Erythroblast (primary cell): ENCODE measurements at regions not wholly inside any gene's neighbourhood (a gene's known extent, or its start where the extent isn't known, plus 50 kb on each side); places are given as distances from the start of the nearest gene placed in this dataset.
"Not testable (repeated sequence)": the region's sequence is repeated elsewhere in the genome, so short reads cannot be mapped to it uniquely, and the experiment has no call there.

Experiments
- DNase-seq, 2 experiments: peaks; one replicate each; lab custom pipeline; 2025; lab: John Stamatoyannopoulos, UW
- GATA1 ChIP-seq: IDR thresholded peaks from 2 replicates; pipeline ENCODE4 v1.6.1; 2011; ENCODE audit warnings: low read depth, mild to moderate bottlenecking, control low read depth, low read length, moderate library complexity
- POLR2A ChIP-seq: IDR thresholded peaks from 2 replicates; pipeline ENCODE4 v1.6.1; 2011; ENCODE audit warnings: mild to moderate bottlenecking, low read length

DNA sequence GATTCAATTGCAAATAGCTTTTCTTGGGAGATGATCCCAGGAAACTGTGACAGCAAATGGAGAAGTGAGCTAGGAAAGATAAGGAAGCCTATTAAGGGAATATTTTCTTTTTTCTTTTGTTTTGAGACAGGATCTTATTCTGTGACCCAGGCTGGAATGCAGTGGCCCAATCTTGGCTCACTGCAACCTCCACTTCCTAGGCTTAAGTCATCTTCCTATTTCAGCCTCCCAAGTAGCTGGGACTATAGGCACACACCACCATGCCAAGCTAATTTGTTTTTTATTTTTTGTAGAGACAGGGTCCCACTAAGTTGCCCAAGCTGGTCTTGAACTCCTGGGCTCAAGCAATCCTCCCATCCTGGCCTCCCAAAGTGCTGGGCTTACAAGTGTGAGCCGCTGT, 433.7 kb downstream of the RPS6KC1 start:
- TF ChIP-seq POLR2A (no peak), GATA1 (no peak)
- DNase-seq, result no peak

DNA sequence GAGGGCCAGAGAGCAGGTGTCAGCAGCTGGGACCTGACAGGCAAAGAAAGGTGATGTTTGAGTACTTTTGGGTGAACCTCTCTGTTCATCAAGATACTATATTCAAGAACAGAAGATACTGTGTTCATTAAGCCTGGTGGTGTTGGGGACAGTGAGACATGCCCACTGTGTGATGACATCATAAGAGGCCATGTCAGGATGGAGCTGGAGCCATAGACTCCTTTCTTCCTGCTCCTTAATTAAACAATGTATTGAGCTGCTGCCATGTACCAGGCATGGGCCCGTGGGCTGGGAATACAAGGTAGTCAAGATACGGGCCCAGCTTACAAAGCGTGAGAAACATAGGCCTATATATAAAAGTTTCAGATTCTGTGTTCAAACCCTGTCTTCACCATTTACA, 435.4 kb downstream of the RPS6KC1 start:
- no peak for TF ChIP-seq GATA1
- no peak for TF ChIP-seq POLR2A
- no peak for DNase-seq

GRCh38 chr1:213491468-213491867, 440.4 kb downstream of the RPS6KC1 start:
- no peak for DNase-seq
- no peak for TF ChIP-seq POLR2A
- no peak for TF ChIP-seq GATA1

GRCh38 chr1:213492161-213493041, 441.4 kb downstream of the RPS6KC1 start:
- no peak for DNase-seq
- TF ChIP-seq GATA1 (no peak), POLR2A (no peak)

- TF ChIP-seq GATA1, result no peak
- TF ChIP-seq POLR2A, result no peak
- no peak for DNase-seq
Measured at GRCh38 chr1:213499444-213499843, 448.4 kb downstream of the RPS6KC1 start.

DNA sequence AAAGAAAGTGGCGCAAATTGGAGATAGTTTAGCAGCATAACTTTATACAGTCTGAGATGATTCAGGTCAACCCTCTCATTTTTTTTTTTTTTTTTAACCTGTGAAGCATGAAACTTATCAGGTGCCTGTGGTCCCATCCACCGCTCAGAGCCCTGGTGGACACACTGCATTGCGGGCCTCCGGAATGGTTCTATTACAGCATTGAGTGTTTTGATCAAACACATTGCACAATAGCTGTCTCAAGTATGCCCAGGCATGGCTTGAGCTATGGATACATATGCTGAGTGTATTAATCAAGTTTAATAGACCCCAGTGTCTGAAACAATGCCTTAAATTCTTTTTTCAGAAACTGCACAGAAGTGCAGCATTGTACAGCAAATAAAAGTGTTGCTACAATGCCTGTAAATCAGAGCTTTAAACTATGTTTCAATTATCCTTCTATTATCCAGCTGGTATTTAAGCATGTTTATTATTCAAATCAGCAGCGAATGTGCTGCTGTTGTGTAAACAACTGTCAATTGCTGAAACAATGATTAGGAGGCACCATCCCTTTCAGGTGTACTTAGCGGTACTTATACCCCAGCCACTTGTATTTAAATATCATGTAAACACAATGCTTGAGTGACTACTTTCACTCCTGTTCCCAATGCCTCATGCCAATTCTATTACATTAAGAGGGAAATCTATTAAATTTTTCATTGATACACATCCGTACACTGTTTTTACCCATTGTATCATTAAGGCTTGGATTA, 456.6 kb downstream of the RPS6KC1 start:
- no peak for DNase-seq
- TF ChIP-seq GATA1 (no peak), POLR2A (no peak)

GRCh38 chr1:213511173-213511572, 460.1 kb downstream of the RPS6KC1 start:
- TF ChIP-seq POLR2A, result no peak
- no peak for TF ChIP-seq GATA1
- DNase-seq, result no peak

DNA sequence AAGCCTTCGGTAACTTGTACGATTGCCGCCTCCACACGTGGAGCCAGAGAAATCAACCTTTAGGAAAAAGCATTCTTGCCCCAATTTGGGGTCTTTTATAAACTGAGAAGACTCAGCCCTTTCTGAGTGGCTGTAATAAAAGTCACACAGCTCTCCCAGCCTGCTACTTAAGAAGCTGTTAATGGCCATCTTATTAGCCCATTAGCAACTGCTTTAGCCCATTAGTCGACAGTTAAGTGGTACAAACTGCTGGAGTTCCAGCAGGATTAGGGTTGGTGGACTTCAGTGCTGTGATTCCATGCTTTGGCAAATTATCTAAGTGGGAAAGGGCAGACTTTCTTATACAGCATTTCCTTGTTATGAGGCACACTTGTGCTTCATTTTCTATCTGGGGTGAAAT, 461.3 kb downstream of the RPS6KC1 start:
- no peak for TF ChIP-seq GATA1
- no peak for TF ChIP-seq POLR2A
- DNase-seq, result no peak

- TF ChIP-seq GATA1 (no peak), POLR2A (no peak)
- DNase-seq, result no peak
Measured at GRCh38 chr1:213513006-213513405, 462.0 kb downstream of the RPS6KC1 start.

DNA sequence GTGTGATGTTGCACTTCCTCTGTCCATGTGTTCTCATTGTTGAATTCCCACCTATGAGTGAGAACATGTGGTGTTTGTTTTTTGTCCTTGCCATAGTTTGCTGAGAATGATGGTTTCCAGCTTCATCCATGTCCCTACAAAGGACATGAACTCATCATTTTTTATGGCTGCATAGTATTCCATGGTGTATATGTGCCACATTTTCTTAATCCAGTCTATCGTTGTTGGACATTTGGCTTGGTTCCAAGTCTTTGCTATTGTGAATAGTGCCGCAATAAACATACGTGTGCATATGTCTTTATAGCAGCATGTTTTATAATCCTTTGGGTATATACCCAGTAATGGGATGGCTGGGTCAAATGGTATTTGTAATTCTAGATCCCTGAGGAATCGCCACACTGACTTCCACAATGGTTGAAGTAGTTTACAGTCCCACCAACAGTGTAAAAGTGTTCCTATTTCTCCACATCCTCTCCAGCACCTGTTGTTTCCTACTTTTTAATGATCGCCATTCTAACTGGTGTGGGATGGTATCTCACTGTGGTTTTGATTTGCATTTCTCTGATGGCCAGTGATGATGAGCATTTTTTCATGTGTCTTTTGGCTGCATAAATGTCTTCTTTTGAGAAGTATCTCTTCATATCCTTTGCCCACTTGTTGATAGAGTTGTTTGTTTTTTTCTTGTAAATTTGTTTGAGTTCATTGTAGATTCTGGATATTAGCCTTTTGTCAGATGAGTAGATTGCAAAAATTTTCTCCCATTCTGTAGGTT, 463.6 kb downstream of the RPS6KC1 start:
- not testable (repeated sequence) for DNase-seq

DNA sequence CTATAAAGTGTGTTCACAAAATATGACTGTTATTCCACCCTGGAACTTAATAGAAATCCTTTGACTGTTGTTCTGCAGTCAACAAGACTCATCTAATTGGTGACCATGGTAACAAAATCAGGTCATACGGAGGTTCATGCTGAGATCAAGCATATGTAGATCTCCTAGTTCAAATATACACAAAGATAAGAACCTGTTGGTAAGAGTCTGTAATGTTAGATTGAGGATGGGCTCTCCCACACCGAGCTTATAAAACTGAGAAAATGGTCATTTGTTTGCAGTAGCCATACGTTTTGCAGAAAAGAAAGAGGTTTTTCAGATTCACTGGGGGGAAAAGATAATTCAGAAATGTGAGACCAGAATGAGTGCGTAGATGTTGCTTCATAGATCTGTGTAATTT, 468.1 kb downstream of the RPS6KC1 start:
- no peak for TF ChIP-seq GATA1
- TF ChIP-seq POLR2A, result no peak

DNA sequence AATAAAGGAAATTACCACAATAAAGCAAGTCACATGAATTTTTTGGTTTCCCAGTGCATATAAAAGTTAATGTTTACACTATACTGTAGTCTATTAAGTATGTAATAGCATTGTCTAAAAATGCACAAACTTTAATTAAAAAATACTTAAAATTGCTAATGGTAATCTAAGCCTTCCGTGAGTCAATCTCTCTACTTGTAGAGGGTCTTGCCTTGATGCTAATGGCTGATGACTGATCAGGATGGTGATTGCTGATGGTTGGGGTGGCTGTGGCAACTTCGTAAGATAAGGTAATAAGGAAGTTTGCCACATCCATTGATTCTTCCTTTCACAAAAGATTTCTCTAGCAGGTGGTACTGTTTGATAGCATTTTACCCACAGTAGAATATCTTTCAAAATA, 466.6 kb upstream of the PROX1 start:
- TF ChIP-seq GATA1 (no peak), POLR2A (no peak)
- no peak for DNase-seq

More for the DNA sequence above, 468.1 kb downstream of the RPS6KC1 start:
- no peak for DNase-seq

DNA sequence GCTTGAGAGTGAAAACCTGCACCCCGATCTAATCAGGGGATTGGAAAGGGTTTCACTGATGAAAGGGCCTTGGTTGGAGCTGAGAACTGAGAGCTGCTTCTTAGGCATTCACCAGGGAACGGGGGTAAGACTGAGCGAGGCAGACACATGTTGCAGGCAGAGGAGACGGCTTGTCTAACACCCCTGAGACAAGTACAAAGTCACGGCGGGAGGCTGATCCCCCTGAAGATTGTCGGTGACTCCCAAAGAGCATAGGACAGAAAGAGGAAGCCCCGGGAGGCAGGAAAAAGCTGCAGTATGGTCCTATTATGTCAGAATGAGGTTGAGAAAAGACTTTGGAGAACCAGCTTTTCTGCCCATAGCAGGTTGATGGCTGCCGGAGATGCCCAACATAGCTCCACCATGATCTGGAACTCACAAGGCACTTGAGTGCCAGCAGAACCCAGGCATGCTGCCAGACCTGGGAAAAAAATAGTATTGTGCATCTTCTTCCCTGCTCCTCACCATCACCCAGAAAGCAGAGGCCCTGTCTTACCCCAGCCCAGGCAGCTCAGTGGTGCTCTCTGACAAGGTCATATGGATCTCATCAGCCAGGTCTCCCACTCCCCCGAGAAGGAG, 463.9 kb upstream of the PROX1 start:
- no peak for DNase-seq
- no peak for TF ChIP-seq GATA1
- TF ChIP-seq POLR2A, result no peak

GRCh38 chr1:213526306-213526705, 461.5 kb upstream of the PROX1 start:
- TF ChIP-seq GATA1 (no peak), POLR2A (no peak)
- no peak for DNase-seq
